Fibroblast of villous mesenchyme (primary cell): ENCODE measurements at regions not wholly inside any gene's neighbourhood (a gene's known extent, or its start where the extent isn't known, plus 50 kb on each side); places are given as distances from the start of the nearest gene placed in this dataset.

Experiments
- DNase-seq: peaks from one replicate; pipeline ENCODE4 v3.0.0-alpha.2; 2010; ENCODE audit warnings: low read depth
- H3K4me3 ChIP-seq: 2 replicates; pipeline ENCODE4 v1.5.1; 2011; ENCODE audit warnings: low read depth, mild to moderate bottlenecking, low read length
- CTCF ChIP-seq: IDR thresholded peaks from 2 replicates; pipeline ENCODE4 v1.5.1; 2012; ENCODE audit warnings: low read depth, mild to moderate bottlenecking, low read length; ENCODE audit not compliant: insufficient read depth

DNA sequence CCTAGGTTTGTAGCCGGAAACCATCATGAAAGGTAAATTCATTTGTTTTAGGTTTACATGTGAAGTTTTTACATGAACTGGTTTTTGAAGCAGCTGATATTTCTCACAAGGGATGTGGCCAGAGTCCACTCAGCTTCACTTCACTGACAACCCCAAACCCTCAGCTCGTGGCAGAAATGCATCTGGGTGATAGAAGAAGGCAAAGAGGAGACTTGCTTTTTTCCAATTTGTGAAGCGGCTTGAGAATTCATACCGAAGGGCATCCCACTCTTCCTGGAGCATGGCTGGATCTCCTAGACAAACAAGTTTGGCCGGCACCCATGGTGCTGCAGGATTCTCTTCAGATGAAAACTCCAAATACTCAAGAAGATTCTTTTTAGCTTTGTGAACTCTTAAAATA is 392.8 kb upstream of the CNR1 start:
- DNase-seq: no peak
- no peak for TF ChIP-seq CTCF
- no peak overlapping the region for H3K4me3 ChIP-seq

DNA sequence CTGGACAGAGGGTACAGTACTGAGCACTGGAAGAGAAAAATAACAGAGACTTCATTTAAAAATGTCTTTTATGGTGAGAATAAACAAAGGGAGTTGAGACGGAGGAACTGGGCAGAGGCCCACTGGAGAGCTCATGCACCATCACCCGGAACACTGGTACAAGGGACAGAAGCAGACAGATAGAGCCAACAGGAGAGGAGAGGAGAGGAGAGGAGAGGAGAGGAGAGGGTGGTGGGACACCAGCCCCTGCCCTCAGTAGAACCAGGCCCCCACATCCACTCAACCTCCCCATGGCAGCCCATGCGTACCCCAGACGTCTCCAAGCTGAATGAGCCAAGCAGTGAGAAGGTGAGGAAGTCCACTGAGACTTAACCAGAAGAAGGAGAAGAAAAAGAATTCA is 390.5 kb upstream of the CNR1 start:
- TF ChIP-seq CTCF: no peak
- no peak for DNase-seq
- no peak overlapping the region for H3K4me3 ChIP-seq

DNA sequence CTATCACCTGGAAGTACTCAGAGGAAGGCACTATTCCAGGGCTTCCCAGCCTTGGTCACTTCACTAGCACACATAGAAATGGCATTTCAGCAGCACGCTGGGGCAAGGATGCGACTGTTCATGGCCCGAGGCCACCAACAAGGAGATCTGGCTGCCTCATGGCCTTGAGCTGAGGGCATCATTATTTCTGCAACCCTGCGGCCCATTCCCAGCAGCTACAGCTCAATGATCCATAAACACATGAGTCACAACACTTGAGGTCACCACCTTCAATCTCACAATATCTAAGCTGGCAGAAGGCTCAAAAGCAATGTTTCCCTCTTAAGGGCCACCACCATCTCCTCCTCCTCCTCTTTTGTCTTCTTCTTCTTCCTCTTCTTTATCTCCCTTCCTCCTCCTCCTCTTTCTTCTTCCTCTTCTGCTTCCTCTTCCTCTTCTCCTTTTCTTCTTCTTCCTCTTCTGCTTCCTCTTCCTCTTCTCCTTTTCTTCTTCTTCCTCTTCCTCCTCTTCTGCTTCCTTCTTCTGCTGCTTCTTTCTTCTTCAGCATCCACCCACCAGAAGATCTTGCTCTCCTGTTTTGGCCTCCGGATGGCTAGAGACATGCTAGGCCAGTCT is 382.9 kb upstream of the CNR1 start:
- no peak for DNase-seq
- TF ChIP-seq CTCF: no peak
- no peak overlapping the region for H3K4me3 ChIP-seq

DNA sequence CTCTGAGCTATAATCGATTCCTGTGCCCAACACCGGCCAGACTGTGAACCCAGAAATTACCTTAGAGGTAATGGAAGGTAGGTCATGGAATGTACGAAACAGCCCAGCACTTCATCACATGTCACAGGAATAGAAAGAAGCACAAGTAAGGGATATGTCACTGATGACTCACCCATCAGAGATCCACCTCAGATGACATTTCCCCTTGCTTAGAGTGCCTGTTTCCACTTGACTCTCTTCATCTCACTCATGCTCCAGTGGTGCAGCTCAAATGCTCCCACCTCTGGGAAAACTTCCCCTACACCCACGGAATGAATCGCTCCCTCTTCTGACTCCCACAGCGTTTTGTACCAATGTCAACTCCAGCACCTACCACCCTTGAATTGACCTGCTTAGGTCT is 381.6 kb upstream of the CNR1 start:
- no peak for TF ChIP-seq CTCF
- no peak overlapping the region for H3K4me3 ChIP-seq
- no peak for DNase-seq

DNA sequence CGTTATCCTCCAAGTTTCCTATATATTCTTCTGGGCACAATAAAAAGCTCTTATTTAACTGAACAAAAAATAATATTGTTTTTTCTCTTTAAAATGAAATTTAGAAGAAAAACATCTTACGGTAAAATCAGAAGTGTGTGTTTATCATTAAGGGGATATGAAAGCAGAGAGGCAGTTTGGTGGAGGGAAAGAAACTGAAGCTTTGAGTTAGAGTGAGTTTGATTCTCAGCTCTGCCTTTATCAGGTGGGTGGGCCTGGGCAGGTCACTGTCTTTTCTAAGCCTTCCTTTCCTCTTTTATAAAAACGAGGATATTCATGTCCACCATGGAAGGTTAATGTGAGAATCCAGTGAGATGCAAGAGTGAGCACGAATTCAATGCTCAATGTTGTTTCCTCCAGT is 379.8 kb upstream of the CNR1 start:
- no peak overlapping the region for H3K4me3 ChIP-seq
- TF ChIP-seq CTCF: no peak
- no peak for DNase-seq

DNA sequence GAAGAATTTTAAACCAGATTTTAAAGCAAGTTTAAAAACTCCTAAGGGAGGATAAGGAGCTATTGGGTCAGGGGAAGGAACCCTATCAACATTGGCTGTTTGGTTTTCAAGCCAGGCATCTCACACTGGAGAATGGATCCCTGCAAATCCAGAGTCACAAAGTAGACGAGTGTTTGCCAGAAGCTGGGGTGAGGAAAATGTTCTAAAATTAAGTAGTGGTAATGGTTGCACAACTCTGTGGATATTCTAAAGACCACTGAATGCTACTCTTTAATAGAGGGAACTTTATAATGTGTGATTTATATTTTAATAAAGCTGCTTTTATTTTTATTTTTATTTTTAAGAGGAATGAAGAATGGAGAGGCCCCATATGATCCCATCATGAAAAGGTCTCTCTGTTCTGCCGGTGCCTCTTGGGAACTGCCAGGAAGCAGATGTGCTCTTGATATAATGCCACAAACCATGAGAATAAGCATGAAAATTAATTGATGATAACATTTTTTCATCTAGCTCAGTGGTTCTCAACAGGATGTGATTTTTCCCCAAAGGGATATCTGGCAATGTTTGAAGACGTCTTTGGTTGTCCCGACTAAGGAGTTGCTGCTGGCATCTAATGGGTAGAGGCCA is 379.0 kb upstream of the CNR1 start:
- no peak for DNase-seq
- no peak overlapping the region for H3K4me3 ChIP-seq
- TF ChIP-seq CTCF: no peak

DNA sequence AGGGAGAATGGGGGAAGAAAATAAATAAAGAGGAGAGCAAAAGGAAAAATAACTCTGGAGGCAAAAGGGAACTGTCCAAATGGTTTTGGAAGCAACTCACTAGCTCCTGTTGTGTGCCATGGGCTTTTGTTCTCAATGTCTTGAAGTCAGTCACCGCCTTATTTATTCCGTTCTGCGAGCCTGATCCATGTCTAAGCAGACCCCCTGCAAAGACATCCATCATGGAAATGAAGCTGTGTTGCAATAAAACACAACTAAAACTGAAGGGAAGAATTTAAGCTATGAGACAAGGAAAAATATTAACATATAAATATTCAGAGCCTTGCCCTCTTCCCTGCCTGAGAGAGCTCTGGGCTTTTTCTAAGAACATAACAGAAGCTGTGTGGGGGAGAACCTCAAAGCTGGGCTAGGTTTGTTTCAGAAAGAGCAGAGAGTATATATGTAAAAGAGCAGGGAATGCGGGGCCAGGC is 373.2 kb upstream of the CNR1 start:
- no peak for TF ChIP-seq CTCF
- no peak for DNase-seq
- no peak overlapping the region for H3K4me3 ChIP-seq
